HFF-Myc (cell line): ENCODE measurements at regions not wholly inside any gene's neighbourhood (a gene's known extent, or its start where the extent isn't known, plus 50 kb on each side); places are given as distances from the start of the nearest gene placed in this dataset.

ENCODE experiments used
- DNase-seq: peaks from one replicate; pipeline ENCODE4 v3.0.0-alpha.2; 2011; ENCODE audit warnings: low read depth; ENCODE audit errors: extremely low read depth
- H3K4me3 ChIP-seq: replicated peaks from 2 replicates; pipeline ENCODE4 v1.5.1; 2011; ENCODE audit warnings: low read depth, mild to moderate bottlenecking, control low read depth, low read length
- TF ChIP-seq, protein P1 (sequence below): IDR thresholded peaks from 2 replicates; pipeline ENCODE4 v1.5.1; 2012; ENCODE audit warnings: mild to moderate bottlenecking, low read depth, low read length, control low read depth; ENCODE audit errors: missing control alignments

DNA sequence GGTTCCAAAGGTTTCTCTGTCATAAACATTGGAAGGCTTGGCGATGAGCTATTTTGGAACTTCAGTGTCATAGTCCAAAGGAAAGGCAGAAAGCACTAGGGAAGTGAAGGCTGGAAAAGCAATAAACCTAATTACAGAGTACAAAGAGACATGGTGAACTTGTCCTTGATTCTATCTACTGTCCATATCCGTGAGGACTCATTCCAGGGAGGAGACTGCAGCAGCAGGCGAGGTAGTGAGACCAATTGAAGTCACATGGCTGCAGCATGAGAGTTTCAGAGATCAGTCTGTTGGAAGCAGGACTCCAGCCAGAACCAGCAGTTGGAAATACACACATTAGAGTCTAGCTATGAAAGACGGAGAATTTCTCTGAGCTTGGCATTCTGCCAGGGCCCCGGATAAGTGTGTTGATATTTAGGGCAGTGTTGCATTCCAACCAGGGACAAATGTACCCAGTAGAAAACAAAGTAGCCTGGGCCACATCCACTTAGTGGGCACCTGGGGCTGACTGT, 54.1 kb upstream of the ARHGAP42 start:
- no peak for DNase-seq
- TF ChIP-seq, protein P1, sequence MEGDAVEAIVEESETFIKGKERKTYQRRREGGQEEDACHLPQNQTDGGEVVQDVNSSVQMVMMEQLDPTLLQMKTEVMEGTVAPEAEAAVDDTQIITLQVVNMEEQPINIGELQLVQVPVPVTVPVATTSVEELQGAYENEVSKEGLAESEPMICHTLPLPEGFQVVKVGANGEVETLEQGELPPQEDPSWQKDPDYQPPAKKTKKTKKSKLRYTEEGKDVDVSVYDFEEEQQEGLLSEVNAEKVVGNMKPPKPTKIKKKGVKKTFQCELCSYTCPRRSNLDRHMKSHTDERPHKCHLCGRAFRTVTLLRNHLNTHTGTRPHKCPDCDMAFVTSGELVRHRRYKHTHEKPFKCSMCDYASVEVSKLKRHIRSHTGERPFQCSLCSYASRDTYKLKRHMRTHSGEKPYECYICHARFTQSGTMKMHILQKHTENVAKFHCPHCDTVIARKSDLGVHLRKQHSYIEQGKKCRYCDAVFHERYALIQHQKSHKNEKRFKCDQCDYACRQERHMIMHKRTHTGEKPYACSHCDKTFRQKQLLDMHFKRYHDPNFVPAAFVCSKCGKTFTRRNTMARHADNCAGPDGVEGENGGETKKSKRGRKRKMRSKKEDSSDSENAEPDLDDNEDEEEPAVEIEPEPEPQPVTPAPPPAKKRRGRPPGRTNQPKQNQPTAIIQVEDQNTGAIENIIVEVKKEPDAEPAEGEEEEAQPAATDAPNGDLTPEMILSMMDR: no peak
- no peak overlapping the region for H3K4me3 ChIP-seq

DNA sequence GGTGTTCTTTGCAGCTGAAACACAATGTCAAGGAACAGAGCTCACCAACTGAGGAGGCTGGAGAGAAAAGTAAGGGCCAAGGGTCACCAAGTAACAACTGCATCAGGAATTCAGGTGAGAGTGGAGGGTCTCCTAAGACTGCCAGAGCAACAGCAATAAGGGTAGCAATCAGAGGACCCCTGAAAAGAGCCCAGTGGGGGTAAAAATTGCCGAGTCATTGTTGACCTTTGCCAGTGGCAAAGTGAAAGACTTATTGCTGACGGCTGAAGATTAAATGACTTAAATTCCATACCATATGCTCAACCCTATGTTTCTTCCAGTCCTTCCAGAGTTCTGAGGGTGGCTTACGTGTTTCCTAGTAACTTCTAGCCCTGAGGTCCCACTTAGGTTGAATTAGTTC, 51.9 kb upstream of the ARHGAP42 start:
- TF ChIP-seq, protein P1: no peak
- H3K4me3 ChIP-seq: no peak overlapping the region
- no peak for DNase-seq

DNA sequence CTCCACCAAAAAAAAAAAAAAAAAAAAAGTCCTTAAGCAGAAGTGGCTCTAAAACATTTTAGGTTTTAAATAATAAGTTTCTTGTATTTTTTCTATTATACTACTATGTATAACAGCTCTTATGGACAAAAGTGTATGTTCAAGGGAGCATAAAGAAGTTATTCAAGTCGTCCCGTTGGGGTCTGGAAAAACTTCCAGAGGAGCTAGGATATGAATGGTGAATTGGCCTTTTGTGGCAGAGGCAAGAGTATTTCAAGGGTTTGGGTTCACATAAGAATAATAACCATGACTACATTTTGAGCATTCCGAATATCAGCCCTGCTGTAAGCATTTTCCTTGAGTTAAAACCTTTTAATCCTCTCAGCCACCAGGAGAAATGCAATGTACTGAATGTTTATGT, 50.6 kb upstream of the ARHGAP42 start:
- TF ChIP-seq, protein P1: no peak
- DNase-seq: no peak
- no peak overlapping the region for H3K4me3 ChIP-seq
